HCT116 (cell line): ENCODE measurements at regions not wholly inside any gene's neighbourhood (a gene's known extent, or its start where the extent isn't known, plus 50 kb on each side); places are given as distances from the start of the nearest gene placed in this dataset.

Experiments
- ATAC-seq: fragments of 200-7000 bp; cut with Tn5 transposase; 2 replicates; pipeline ENCODE4 v1.9.1; 2020; ENCODE audit warnings: mild to moderate bottlenecking, moderate library complexity
- BruUV-seq: library from RNA; stranded (reverse); fragments of 400-500 nt; replicated peaks from 2 replicates; lab custom pipeline; 2021; lab: Mats Ljungman, UMichigan
- CTCF ChIA-PET: fragments of 300-600 bp; sonication (Branson Sonifier 250); formaldehyde crosslinking; loops from one replicate; lab custom pipeline; 2021; ENCODE audit warnings: antibody characterized with exemption; lab: Charles Lee
- POLR2A ChIA-PET: fragments of 300-600, 350-600 bp; sonication (Branson Sonifier 250); formaldehyde crosslinking; loops from one replicate; lab custom pipeline; 2021; ENCODE audit warnings: antibody characterized with exemption; lab: Charles Lee
- RAD21 ChIA-PET, 2 experiments: fragments of 300-600 bp; sonication (Branson Sonifier 250); formaldehyde crosslinking; loops; one replicate each; lab custom pipeline; 2023; ENCODE audit warnings: low total read pairs in 2 of 2; ENCODE audit not compliant: uncharacterized antibody in 2 of 2, unreplicated experiment in 2 of 2, low non-redundant PET in 1 of 2; lab: Charles Lee
- DNase-seq: peaks from one replicate; pipeline ENCODE4 v3.0.0-alpha.2; 2010; ENCODE audit warnings: low read depth, low spot score
- H2AFZ ChIP-seq: fragments of 200-600 bp; shearing (Covaris generic), sonication (generic); 2 replicates; pipeline ENCODE4 v1.6.1; 2017; ENCODE audit warnings: low read depth, mixed run types, mixed read lengths, antibody characterized with exemption, low read length; ENCODE audit not compliant: poor library complexity, severe bottlenecking
- H3K27ac ChIP-seq: 2 replicates; pipeline ENCODE4 v1.5.1; 2012; ENCODE audit warnings: low read depth, low read length
- H3K27me3 ChIP-seq: fragments of 200-600 bp; sonication (generic); 2 replicates; pipeline ENCODE4 v1.6.1; 2016; ENCODE audit warnings: mixed run types, low read length, mixed read lengths; ENCODE audit not compliant: insufficient read depth
- H3K36me3 ChIP-seq, 2 experiments: fragments of 200-500 bp in 1 of 2; fragments of 200-600 bp in 1 of 2; sonication (Bioruptor generic) in 1 of 2; sonication (generic) in 1 of 2; 2 replicates each; pipeline versions ENCODE4 v1.5.1 to v1.6.1; 2014 to 2016; ENCODE audit warnings: low read length in 2 of 2, inconsistent platforms in 1 of 2, mixed read lengths in 1 of 2, mixed run types in 1 of 2; ENCODE audit not compliant: insufficient read depth in 2 of 2, control insufficient read depth in 1 of 2
- H3K4me1 ChIP-seq, 2 experiments: fragments of 200-600 bp in 1 of 2; sonication (generic) in 1 of 2; 2 replicates each; pipeline versions ENCODE4 v1.5.1 to v1.6.1; 2012 to 2017; ENCODE audit warnings: low read length in 2 of 2, inconsistent platforms in 1 of 2, mild to moderate bottlenecking in 1 of 2, mixed read lengths in 1 of 2, mixed run types in 1 of 2, moderate library complexity in 1 of 2; ENCODE audit not compliant: insufficient read depth in 2 of 2, control insufficient read depth in 1 of 2
- H3K4me2 ChIP-seq: fragments of 200-600 bp; sonication (generic); 2 replicates; pipeline ENCODE4 v1.6.1; 2017; ENCODE audit warnings: mixed run types, low read length, mixed read lengths
- H3K4me3 ChIP-seq, 2 experiments: fragments of 200-600 bp in 1 of 2; sonication (generic) in 1 of 2; replicated peaks in 1 of 2; 2 replicates each; pipeline ENCODE4 v1.5.1; 2011 to 2016; ENCODE audit warnings: low read length in 2 of 2, control low read depth in 1 of 2, low read depth in 1 of 2, mild to moderate bottlenecking in 1 of 2, mixed read lengths in 1 of 2, mixed run types in 1 of 2
- H3K79me2 ChIP-seq: fragments of 200-600 bp; sonication (generic); 2 replicates; pipeline ENCODE4 v1.6.1; 2017; ENCODE audit warnings: mild to moderate bottlenecking, mixed run types, low read length, moderate library complexity, mixed read lengths; ENCODE audit not compliant: insufficient read depth
- H3K9ac ChIP-seq: fragments of 200-600 bp; sonication (generic); 2 replicates; pipeline ENCODE4 v1.6.1; 2016; ENCODE audit warnings: low read length, mixed read lengths
- H3K9me2 ChIP-seq: fragments of 200-600 bp; sonication (generic), shearing (Covaris generic); 2 replicates; pipeline ENCODE4 v1.6.1; 2017; ENCODE audit warnings: mixed run types, mild to moderate bottlenecking, moderate library complexity; ENCODE audit not compliant: insufficient read depth
- H3K9me3 ChIP-seq, 2 experiments: fragments of 200-500 bp in 1 of 2; fragments of 200-600 bp in 1 of 2; sonication (Bioruptor generic) in 1 of 2; sonication (generic) in 1 of 2; 2 replicates each; pipeline ENCODE4 v1.6.1; 2014 to 2017; ENCODE audit warnings: low read length in 2 of 2, mixed read lengths in 2 of 2, inconsistent platforms in 1 of 2, low read depth in 1 of 2, mild to moderate bottlenecking in 1 of 2, mixed run types in 1 of 2, moderate library complexity in 1 of 2; ENCODE audit not compliant: control insufficient read depth in 1 of 2, insufficient read depth in 1 of 2
- H4K20me1 ChIP-seq: fragments of 200-600 bp; sonication (generic), shearing (Covaris generic); 2 replicates; pipeline ENCODE4 v1.6.1; 2017; ENCODE audit warnings: mixed run types, mild to moderate bottlenecking, moderate library complexity; ENCODE audit not compliant: insufficient read depth
- CBX3 ChIP-seq: IDR thresholded peaks from 2 replicates; pipeline ENCODE4 v1.6.1; 2012; ENCODE audit warnings: low read depth
- CEBPB ChIP-seq: IDR thresholded peaks from 2 replicates; pipeline ENCODE4 v1.6.1; 2012; ENCODE audit warnings: low read depth
- CTCF ChIP-seq, 3 experiments: fragments of 200-600 bp in 1 of 3; sonication (generic) in 1 of 3; IDR thresholded peaks in 2 of 3; conservative IDR thresholded peaks in 1 of 3; 2 replicates each; pipeline ENCODE4 v1.5.1; 2012 to 2017; ENCODE audit warnings: low read depth in 2 of 3, low read length in 2 of 3, antibody characterized with exemption in 1 of 3, borderline replicate concordance in 1 of 3, control low read depth in 1 of 3, mild to moderate bottlenecking in 1 of 3, mixed read lengths in 1 of 3, mixed run types in 1 of 3, moderate library complexity in 1 of 3; ENCODE audit not compliant: insufficient read depth in 1 of 3
- EGR1 ChIP-seq: IDR thresholded peaks from 2 replicates; pipeline ENCODE4 v1.6.1; 2012; ENCODE audit warnings: low read depth
- ELF1 ChIP-seq: IDR thresholded peaks from 2 replicates; pipeline ENCODE4 v1.6.1; 2012; ENCODE audit warnings: low read depth, borderline replicate concordance
- EZH2phosphoT487 ChIP-seq: fragments of 200-600 bp; IDR thresholded peaks from 2 replicates; pipeline ENCODE4 v1.6.1; 2018; ENCODE audit warnings: antibody characterized with exemption, borderline replicate concordance
- FOSL1 ChIP-seq: IDR thresholded peaks from 2 replicates; pipeline ENCODE4 v1.6.1; 2012; ENCODE audit warnings: low read depth
- JUND ChIP-seq: IDR thresholded peaks from 2 replicates; pipeline ENCODE4 v1.6.1; 2012
- MAX ChIP-seq: IDR thresholded peaks from 2 replicates; pipeline ENCODE4 v1.6.1; 2012
- POLR2A ChIP-seq: IDR thresholded peaks from 2 replicates; pipeline ENCODE4 v1.7.0; 2011; ENCODE audit warnings: borderline replicate concordance; ENCODE audit not compliant: insufficient read depth, insufficient read length; ENCODE audit errors: extremely low read depth
- POLR2AphosphoS5 ChIP-seq: IDR thresholded peaks from 2 replicates; pipeline ENCODE4 v1.6.1; 2011; ENCODE audit warnings: mild to moderate bottlenecking, low read depth, low read length, moderate library complexity
- REST ChIP-seq: IDR thresholded peaks from 2 replicates; pipeline ENCODE4 v1.6.1; 2012; ENCODE audit warnings: low read depth
- SIN3A ChIP-seq: IDR thresholded peaks from 2 replicates; pipeline ENCODE4 v1.6.1; 2012; ENCODE audit warnings: low read depth
- SRF ChIP-seq: IDR thresholded peaks from 2 replicates; pipeline ENCODE4 v1.6.1; 2012; ENCODE audit warnings: low read depth
- TCF7L2 ChIP-seq: IDR thresholded peaks from 2 replicates; pipeline ENCODE4 v1.7.0; 2011; ENCODE audit warnings: borderline replicate concordance, inconsistent platforms; ENCODE audit not compliant: insufficient read depth, insufficient read length; ENCODE audit errors: extremely low read depth
- YY1 ChIP-seq: IDR thresholded peaks from 2 replicates; pipeline ENCODE4 v1.6.1; 2011; ENCODE audit warnings: low read length, low read depth, moderate library complexity, mild to moderate bottlenecking; ENCODE audit not compliant: insufficient replicate concordance; ENCODE audit errors: extremely low read depth
- ZBTB33 ChIP-seq: IDR thresholded peaks from 2 replicates; pipeline ENCODE4 v1.6.1; 2011; ENCODE audit warnings: mild to moderate bottlenecking, low read length, moderate library complexity; ENCODE audit not compliant: insufficient replicate concordance; ENCODE audit errors: extremely low read depth
- ZFX ChIP-seq: fragments of 450-650 bp; IDR thresholded peaks from 2 replicates; pipeline ENCODE4 v1.6.1; 2017
- ZNF274 ChIP-seq: fragments of 200-500 bp; sonication (Bioruptor generic); IDR thresholded peaks from 2 replicates; pipeline ENCODE4 v1.6.1; 2014; ENCODE audit warnings: mild to moderate bottlenecking, low read depth, low read length, inconsistent platforms
- intact Hi-C: fragments of 100-400 bp; cut with micrococcal nuclease; formaldehyde crosslinking; loops from 2 replicates; pipeline ENCODE4 v1.10.0; 2022
- TF ChIP-seq, protein P1 (sequence below): IDR thresholded peaks from 2 replicates; pipeline ENCODE4 v1.6.1; 2012

DNA sequence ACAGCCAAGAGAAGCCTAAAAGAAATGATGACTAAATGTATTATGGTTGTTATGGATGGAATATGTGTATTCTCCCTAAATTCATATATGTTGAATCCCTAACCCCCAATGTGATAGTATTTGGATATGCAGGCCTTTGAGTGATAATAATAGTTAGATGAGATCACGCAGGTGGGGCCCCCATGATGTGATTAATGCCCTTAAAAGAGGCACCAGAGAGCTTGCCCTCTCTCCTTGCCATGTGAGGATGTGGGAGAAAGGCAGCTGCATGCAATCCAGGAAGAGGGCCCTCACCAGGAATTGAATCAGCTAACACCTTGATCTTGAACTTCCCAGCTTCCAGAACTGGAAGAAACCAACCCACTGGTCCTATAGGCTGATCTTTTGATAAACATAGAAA, 190.6 kb upstream of the TCF21 start:
- CTCF ChIA-PET = no interaction called here
- H3K36me3 ChIP-seq = no peaks in the 10 kb centered on the region
- POLR2A ChIA-PET = no interaction called here
- H3K9me2 ChIP-seq = no peaks in the 10 kb centered on the region
- no peak overlapping the region for H2AFZ ChIP-seq
- H3K79me2 ChIP-seq = no peaks in the 10 kb centered on the region
- H3K4me2 ChIP-seq = no peak overlapping the region
- no peaks in the 10 kb centered on the region for H3K9me3 ChIP-seq
- RAD21 ChIA-PET = no interaction called here
- H3K4me3 ChIP-seq = no peak overlapping the region
- H3K27me3 ChIP-seq = no peaks in the 10 kb centered on the region
- no TSS peak for BruUV-seq
- DNase-seq (no peak), ATAC-seq (no peak)
- no peak overlapping the region for H3K9ac ChIP-seq
- H3K27ac ChIP-seq = no peak overlapping the region
- intact Hi-C loops = no loop called here
- TF ChIP-seq, protein P1, sequence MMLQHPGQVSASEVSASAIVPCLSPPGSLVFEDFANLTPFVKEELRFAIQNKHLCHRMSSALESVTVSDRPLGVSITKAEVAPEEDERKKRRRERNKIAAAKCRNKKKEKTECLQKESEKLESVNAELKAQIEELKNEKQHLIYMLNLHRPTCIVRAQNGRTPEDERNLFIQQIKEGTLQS = no peak
- TF ChIP-seq YY1 = no peak
- no peak for TF ChIP-seq REST
- TF ChIP-seq POLR2AphosphoS5 = no peak
- TF ChIP-seq JUND = no peak
- TF ChIP-seq SIN3A = no peak
- no peak for TF ChIP-seq MAX
- no peak for TF ChIP-seq EGR1
- TF ChIP-seq TCF7L2 = no peak
- no peak for TF ChIP-seq ZFX
- TF ChIP-seq EZH2phosphoT487 = no peak
- TF ChIP-seq CTCF (IDR thresholded peaks at IDR 0.05 in 2 of 3, conservative IDR thresholded peaks at IDR 0.05 in 1 of 3; ENCODE audit: borderline replicate concordance in 1 of 3, insufficient read depth in 1 of 3, low read depth in 2 of 3, low read length in 2 of 3) = no peak
- TF ChIP-seq FOSL1 = no peak
- TF ChIP-seq SRF = no peak
- no peak for TF ChIP-seq ELF1
- TF ChIP-seq POLR2A = no peak
- TF ChIP-seq ZNF274 = no peak
- TF ChIP-seq CEBPB = no peak
- no peak for TF ChIP-seq ZBTB33
- no peak for TF ChIP-seq CBX3
- H4K20me1 ChIP-seq = no peaks in the 10 kb centered on the region
- H3K4me1 ChIP-seq = no peaks in the 10 kb centered on the region
